GM18499 (cell line): ENCODE measurements at regions not wholly inside any gene's neighbourhood (a gene's known extent, or its start where the extent isn't known, plus 50 kb on each side); places are given as distances from the start of the nearest gene placed in this dataset.

Experiments used
- ATAC-seq: cut with Tn5 transposase; IDR thresholded peaks from one replicate; pipeline ENCODE4 v1.9.1; 2021; ENCODE audit warnings: moderate number of reproducible peaks; ENCODE audit not compliant: insufficient read depth, unreplicated experiment

DNA sequence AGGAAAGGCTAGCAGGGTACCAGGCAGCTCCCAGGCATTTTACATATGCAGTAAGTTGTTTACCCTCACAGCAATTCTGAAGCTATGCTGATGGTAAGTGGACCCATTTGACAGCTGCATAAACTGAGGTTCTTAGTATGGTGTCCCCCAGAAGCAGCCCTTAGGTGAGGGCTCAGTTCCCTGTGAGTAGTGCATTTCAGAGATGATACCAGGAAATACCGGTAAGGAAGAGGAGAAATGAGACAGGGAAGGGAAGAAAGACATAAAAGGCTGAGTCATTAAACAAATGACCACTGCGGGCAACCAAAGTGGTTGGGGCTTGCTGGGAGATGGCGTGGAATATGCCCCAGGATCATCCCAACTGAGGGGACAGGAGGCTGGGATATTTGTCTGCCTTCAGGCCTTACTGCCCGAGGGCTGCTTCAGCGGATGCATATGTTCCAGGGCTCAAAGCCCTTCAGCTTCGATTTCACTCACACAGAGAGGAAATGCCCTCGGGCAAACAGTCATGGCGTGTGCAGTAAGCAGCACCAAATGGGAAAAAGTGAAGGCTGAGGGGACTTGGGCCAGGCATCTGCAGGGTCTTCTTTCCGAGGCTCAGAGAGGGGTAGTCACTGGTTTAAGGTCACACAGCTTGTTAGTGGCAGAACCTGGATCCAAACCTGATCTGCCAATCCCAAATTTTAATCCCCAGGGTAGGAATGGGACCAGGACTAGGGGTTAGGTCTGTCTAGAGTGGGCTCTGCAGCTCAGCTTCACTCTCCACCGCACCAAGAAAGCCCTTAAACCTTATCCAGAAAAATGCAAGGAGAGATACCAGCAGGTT, 133.7 kb upstream of the RUNX3 start:
- ATAC-seq: no peak

DNA sequence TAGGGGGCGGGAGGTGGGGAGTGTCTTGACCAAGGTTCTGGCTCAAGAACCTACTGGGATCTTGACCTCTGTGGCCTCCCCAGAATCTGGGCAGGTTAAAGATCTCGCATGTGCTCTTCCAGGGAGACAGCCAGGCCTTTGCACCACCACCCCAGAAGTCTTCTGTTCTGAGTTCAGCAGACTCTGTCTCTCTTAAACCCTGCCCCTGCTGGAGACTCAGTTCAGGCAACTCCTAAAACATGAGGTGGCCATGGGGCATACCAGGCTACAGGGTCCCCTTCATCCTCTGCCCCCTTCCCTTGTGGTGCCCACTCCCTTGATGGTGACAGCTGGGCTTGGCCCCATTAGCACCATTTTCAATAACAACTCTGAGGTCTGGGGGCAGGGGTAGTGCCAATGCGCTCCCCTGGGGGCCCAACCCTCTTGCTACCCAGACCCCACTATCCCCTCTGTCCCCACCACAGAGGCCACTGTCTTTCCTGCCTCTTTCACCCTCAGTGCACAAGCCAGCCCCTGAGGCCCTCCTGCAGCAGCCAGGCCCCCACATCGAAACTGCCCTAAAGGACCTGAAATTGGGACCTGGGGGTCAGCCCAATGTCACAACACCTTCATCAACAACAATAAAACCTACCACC, 132.7 kb upstream of the RUNX3 start:
- ATAC-seq: no peak

DNA sequence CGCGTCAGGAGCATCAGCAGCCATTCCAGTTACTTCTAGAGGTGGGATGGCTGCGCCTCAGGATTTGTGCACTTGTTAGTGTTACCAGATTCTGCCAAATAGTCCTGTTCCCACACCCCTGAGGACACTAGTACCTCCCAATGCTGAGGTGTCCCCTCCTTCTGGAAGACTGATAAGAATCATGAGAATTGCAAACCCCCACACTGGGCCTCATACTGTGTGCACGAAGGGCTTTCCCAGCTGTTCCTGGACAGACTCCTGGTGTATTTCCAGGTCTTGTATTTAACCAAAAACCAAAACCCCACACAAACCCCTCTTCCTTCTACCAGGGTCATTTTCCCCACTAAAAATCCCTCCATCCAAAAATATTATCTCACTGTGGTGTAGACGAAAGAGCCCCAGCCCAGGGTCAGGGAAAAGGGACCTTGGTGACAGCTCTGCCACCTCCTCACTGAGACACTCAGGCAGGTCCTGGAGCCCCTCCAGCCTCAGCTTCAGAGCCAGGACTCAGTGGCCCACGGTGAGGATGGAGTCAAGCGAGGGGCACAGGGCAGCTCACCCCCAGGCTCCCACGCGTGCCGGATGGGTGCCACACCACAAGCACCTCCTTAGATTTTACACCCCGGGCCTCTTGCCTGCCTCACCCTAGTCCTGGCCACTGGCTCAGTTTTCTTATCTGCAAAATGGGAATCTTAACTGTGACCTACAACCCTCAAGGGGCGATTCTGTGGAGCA, 131.4 kb upstream of the RUNX3 start:
- ATAC-seq: no peak

DNA sequence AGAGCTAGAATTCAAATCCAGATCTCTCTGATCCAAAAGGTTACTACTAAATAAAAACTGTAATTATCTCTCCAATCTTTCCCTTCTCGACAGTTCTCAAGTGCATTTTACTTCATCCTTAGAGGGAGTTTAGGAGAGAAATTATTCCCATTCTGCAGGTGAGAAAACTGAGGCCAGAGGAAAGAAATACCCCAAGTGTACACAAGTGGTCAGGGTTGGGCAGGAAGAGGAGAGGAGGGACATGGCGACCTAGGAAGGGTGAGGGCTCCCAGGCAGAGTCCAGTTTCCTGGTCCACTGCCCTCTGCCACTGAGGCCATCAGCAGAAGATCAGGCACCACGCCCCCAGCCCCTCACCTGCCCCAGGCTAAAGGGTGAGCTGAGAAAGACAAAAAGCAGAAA, 127.1 kb upstream of the RUNX3 start:
- no peak for ATAC-seq

DNA sequence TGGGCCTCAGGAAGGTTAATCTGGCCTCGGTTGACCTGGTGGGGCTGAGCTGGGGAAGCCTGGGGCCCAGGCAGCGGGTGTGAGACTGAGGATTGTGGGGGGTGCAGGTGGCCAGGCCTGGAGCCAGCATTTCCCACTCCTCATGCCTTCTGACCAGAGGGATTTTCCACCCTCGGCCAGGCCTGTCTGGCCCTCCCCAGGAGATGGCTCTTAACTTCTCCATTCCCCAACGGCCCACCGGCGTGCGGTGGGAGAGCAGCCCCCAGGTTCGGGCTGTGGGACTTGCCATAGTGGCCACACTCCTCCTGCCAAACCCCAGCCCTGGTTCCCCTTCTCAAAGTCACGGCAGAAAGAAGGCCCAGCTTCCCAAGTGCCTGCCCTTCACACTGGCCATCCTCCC, 126.5 kb upstream of the RUNX3 start:
- ATAC-seq: no peak

- no peak for ATAC-seq
Observed at GRCh38 chr1:25055961-25056360, 125.9 kb upstream of the RUNX3 start.

- no peak for ATAC-seq
Observed at GRCh38 chr1:25055324-25055780, 125.3 kb upstream of the RUNX3 start.

GRCh38 chr1:25054526-25055323, 124.6 kb upstream of the RUNX3 start:
- no peak for ATAC-seq

DNA sequence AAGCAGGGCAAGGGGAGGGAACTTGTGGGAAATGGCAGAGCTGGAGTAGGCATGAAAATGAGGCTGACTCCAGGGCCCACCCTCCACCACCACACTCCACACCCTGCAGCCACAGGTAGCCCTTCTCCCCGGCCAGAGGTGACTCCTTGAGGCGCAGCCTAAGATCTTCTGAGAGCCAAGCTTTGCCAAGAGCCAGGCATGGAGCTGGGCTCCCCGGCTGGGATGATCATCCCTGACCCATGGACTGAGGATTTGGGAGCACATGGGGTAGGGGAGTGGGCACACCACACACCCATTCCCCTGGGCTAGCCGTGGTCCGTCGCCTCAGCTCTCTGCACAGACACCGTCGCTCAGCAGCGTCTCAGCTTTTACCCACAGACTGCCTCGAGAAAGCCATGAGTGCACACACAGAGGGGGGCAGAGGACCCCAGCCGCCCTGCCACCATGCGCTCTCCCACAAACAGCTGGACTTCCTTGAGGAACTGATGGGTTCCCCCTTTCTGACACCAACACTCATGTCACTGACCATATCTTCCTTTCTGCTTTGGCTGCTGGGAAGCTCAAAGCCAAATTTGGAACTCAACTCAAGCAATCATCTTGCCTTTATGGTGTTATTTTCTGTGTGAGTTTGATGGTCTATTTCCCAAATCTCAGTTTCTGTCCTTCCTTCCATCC, 123.6 kb upstream of the RUNX3 start:
- ATAC-seq: no peak

DNA sequence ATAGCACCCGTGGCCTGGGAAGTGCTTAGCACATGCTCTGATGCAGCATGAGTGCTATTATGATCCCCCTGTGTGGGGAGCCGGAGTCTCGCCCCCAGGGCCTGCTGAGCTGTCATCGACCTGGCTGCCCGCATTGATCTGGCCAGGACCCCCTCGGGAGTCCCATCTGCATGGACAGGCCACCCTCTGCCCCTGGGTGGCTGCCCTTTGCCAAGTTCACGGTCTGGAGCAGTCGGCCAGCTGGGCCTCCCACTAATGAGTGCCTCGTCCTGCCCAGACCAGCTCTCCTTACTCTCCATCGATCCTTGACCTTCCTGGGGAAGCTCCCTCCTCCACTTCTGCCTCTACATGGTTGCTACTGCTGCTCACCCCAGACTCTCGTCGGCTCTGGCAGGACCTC, 121.8 kb upstream of the RUNX3 start:
- ATAC-seq: no peak

DNA sequence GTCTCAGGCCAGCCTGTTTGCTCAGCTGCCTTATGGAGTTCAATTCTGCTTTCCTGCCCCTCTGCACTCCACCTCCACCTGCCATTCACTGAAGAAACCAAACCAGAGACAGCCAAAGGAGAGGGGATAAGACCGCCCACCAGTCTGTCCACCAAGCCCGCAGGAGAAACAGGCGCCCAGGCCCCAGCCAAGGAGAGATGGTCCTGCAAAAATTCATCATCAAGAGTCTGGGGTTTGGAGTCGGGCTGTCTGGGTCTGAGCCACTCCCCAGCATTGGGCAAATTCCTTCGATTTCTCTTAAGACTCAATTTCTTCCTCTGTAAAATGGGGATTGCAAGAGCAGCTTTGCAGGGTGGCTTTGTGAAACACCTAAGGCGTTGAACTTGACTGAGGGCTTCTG, 121.4 kb upstream of the RUNX3 start:
- ATAC-seq: no peak

DNA sequence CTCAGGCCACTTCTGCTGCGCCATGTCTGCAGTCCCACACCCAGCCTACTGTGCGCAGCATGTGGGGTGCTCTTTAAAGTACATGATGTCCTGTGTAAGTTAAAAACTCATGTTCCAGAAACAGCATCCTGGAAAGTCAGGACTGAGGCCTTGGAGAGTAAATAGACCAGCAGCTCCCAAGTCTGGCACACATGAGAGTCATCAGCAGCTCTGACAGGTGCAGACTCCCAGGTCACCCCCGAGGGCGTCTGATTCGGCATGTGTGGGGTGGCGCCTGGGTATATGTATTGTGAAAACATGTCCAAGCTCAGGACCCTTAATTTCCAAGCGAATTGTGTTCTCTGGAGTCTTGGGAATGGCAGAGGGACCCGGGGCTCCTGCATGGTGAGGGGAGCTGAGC, 120.1 kb upstream of the RUNX3 start:
- no peak for ATAC-seq

DNA sequence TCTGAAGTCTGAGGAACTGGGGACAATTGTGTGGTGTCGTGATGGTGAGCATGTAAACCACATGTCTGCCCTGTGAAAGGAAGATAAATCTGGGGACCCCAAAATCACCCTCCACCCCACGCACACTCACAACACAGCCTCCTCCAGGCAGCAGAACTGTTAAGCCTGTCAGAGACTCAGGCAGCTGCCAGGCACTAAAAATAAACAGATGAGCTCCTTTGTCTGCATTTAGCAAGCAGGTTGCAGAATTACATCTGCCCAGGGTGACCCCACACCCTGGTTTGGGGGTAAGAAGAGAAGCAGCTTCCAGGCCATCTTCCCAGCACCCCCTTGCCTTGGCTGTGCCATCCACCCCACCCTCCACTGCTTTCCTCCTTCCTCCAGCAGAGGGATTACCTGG, 119.1 kb upstream of the RUNX3 start:
- no peak for ATAC-seq

GRCh38 chr1:25048728-25049127, 118.7 kb upstream of the RUNX3 start:
- no peak for ATAC-seq

- no peak for ATAC-seq
Observed at GRCh38 chr1:25047506-25048240, 117.6 kb upstream of the RUNX3 start.

DNA sequence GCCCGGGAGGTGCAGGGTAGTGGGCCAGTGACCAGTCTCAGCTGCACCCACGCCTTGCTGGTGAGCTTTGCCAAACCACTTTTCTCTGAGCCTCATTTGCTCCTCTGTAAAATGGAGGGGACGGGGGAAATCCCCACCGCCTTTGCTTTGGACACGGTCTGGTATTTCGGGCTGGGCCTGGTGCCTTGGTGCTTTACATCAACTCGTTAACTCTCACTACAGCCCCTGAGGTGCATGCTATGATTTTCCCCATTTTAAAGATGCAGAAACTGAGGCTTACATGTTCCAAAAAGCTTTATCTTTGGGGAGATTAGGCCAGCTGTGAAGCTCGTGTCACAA, 116.1 kb upstream of the RUNX3 start:
- no peak for ATAC-seq

- no peak for ATAC-seq
Observed at GRCh38 chr1:25045480-25046193, 115.6 kb upstream of the RUNX3 start.

- ATAC-seq: no peak
Observed at GRCh38 chr1:25043228-25043580, 113.1 kb upstream of the RUNX3 start.
